ENCODE measurements at regions not wholly inside any gene's neighbourhood (a gene's known extent, or its start where the extent isn't known, plus 50 kb on each side); places are given as distances from the start of the nearest gene placed in this dataset.

DNA sequence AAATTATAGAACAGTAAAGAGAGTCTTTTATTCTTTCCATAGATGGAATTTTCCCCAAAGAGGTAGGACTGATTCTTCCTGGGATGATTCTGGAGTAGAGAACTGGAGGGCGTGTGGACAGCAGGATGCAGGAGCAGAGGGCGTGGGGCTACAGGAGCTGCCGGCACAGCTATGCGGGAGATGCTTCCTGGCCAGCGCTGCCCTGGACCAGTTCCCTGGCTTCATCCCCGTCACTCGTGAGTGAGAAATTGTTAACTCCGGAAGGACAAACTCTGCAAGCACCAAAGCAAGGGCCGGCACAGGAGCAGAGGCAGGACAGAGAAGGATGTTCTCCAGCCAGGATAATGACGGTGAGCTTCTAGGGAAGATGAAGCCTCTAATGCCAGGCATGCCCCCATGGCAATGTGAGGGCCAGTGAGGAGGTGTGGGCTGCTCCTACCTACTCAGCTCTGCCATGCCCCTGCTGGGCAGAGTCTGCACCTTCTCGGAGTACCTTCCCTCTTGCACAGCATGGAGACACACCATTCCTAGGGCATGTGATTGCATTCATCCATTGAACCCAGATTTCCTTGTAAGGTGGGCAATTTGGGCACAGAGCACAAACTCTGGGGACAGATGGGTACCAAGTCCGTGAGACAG, 760.9 kb upstream of the IGFBP3 start:
- TF ChIP-seq, protein P1, sequence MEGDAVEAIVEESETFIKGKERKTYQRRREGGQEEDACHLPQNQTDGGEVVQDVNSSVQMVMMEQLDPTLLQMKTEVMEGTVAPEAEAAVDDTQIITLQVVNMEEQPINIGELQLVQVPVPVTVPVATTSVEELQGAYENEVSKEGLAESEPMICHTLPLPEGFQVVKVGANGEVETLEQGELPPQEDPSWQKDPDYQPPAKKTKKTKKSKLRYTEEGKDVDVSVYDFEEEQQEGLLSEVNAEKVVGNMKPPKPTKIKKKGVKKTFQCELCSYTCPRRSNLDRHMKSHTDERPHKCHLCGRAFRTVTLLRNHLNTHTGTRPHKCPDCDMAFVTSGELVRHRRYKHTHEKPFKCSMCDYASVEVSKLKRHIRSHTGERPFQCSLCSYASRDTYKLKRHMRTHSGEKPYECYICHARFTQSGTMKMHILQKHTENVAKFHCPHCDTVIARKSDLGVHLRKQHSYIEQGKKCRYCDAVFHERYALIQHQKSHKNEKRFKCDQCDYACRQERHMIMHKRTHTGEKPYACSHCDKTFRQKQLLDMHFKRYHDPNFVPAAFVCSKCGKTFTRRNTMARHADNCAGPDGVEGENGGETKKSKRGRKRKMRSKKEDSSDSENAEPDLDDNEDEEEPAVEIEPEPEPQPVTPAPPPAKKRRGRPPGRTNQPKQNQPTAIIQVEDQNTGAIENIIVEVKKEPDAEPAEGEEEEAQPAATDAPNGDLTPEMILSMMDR (IDR thresholded peaks at IDR 0.05): no peak
- no peak for TF ChIP-seq POLR2A (IDR thresholded peaks at IDR 0.05)

Data from thyroid gland (tissue), 4 donors.